Osteoblast (primary cell): ENCODE measurements at regions not wholly inside any gene's neighbourhood (a gene's known extent, or its start where the extent isn't known, plus 50 kb on each side); places are given as distances from the start of the nearest gene placed in this dataset. TPM values are rescaled to one million over a fixed set of nuclear protein-coding genes. Genes with fewer than 3 reads are reported as not detected.
A peak's percentile ranks its signal among the peaks of the same experiment; 100 is the strongest.

ENCODE experiments used
- DNase-seq: peaks from one replicate; pipeline ENCODE4 v3.0.0; 2011; ENCODE audit warnings: low spot score, mixed read lengths; ENCODE audit not compliant: insufficient read length; ENCODE audit errors: missing footprints
- H2AFZ ChIP-seq: 2 replicates; pipeline ENCODE4 v1.6.0; 2011; ENCODE audit warnings: mild to moderate bottlenecking, low read length
- H3K27ac ChIP-seq: 2 replicates; pipeline ENCODE4 v1.5.1; 2011; ENCODE audit warnings: mild to moderate bottlenecking, low read depth, low read length, moderate library complexity
- H3K27me3 ChIP-seq: 2 replicates; pipeline ENCODE4 v1.6.0; 2012; ENCODE audit warnings: mild to moderate bottlenecking, control low read depth, inconsistent platforms, low read length, moderate library complexity; ENCODE audit not compliant: insufficient read depth
- H3K36me3 ChIP-seq: 2 replicates; pipeline ENCODE4 v1.5.1; 2011; ENCODE audit warnings: mild to moderate bottlenecking, low read length, control low read depth, moderate library complexity; ENCODE audit not compliant: insufficient read depth
- H3K4me1 ChIP-seq: 2 replicates; pipeline ENCODE4 v1.5.1; 2011; ENCODE audit warnings: mild to moderate bottlenecking, low read length, control low read depth, moderate library complexity; ENCODE audit not compliant: insufficient read depth
- H3K4me2 ChIP-seq: 2 replicates; pipeline ENCODE4 v1.6.0; 2011; ENCODE audit warnings: mild to moderate bottlenecking, low read length; ENCODE audit not compliant: insufficient read depth
- H3K4me3 ChIP-seq: fragments of 200-600 bp; sonication (generic); 3 replicates; pipeline ENCODE4 v1.5.1; 2012; ENCODE audit warnings: mild to moderate bottlenecking, low read length, inconsistent platforms; ENCODE audit not compliant: insufficient read depth
- H3K79me2 ChIP-seq: 2 replicates; pipeline ENCODE4 v1.6.0; 2012; ENCODE audit warnings: mild to moderate bottlenecking, low read length, control low read depth, inconsistent platforms; ENCODE audit not compliant: insufficient read depth
- H3K9me3 ChIP-seq: 2 replicates; pipeline ENCODE4 v1.5.1; 2011; ENCODE audit warnings: low read depth, low read length, control low read depth
- H4K20me1 ChIP-seq: 2 replicates; pipeline ENCODE4 v1.6.0; 2012; ENCODE audit warnings: mild to moderate bottlenecking, low read length, control low read depth; ENCODE audit not compliant: insufficient read depth
- CTCF ChIP-seq: IDR thresholded peaks from 2 replicates; pipeline ENCODE4 v1.5.1; 2011; ENCODE audit warnings: mild to moderate bottlenecking, low read depth, low read length, moderate library complexity; ENCODE audit errors: extremely low read depth
- small RNA-seq: library from RNA; depleted of rRNA; stranded (forward); fragments of <200 nt; gene quantifications from one replicate; pipeline ENCODE3, GENCODE V24; 2012

- no peak for DNase-seq
- Histone ChIP-seq H3K9me3 (no peaks in the 10 kb centered on the region), H3K4me3 (no peak overlapping the region), H2AFZ (no peak overlapping the region), H3K27ac (no peak overlapping the region), H4K20me1 (no peaks in the 10 kb centered on the region), H3K27me3 (no peaks in the 10 kb centered on the region), H3K36me3 (no peaks in the 10 kb centered on the region), H3K79me2 (no peaks in the 10 kb centered on the region), H3K4me2 (no peak overlapping the region), H3K4me1 (no peaks in the 10 kb centered on the region)
- TF ChIP-seq CTCF: no peak
Measured at GRCh38 chr4:127578967-127579366, 53.8 kb upstream of the INTU start.

DNA sequence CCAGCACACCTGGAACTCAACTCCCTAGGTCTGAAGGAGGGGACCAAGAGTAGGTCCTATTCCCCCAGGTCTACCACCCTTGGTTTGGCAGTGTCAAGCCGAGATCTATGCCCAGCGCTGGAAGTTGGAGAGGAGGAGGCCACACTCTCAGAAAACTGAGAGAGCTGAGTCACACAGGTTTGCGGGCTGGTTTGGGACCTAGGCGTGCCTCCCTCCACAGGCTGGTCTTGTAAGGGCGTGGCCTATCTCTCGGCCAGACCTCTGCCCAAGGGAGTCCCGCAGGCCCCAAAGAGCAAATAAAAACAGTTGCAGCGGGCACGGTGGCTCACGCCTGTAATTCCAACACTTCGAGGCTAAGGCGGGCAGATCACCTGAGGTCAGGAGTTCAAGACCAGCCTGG lies 52.9 kb upstream of the INTU start:
- no peak for TF ChIP-seq CTCF
- H3K79me2 ChIP-seq: no peaks in the 10 kb centered on the region
- H3K27me3 ChIP-seq: no peaks in the 10 kb centered on the region
- no peaks in the 10 kb centered on the region for H3K36me3 ChIP-seq
- H3K27ac ChIP-seq: no peak overlapping the region
- no peak overlapping the region for H3K4me3 ChIP-seq
- H2AFZ ChIP-seq: no peak overlapping the region
- H4K20me1 ChIP-seq: no peaks in the 10 kb centered on the region
- no peak overlapping the region for H3K4me2 ChIP-seq
- no peaks in the 10 kb centered on the region for H3K4me1 ChIP-seq
- DNase-seq: no peak
- H3K9me3 ChIP-seq: no peaks in the 10 kb centered on the region

- H3K36me3 ChIP-seq: no peaks in the 10 kb centered on the region
- DNase-seq: no peak
- H3K4me2 ChIP-seq: no peak overlapping the region
- no peak for TF ChIP-seq CTCF
- H3K4me1 ChIP-seq: no peaks in the 10 kb centered on the region
- no peaks in the 10 kb centered on the region for H3K79me2 ChIP-seq
- no peaks in the 10 kb centered on the region for H3K9me3 ChIP-seq
- no peak overlapping the region for H3K27ac ChIP-seq
- H4K20me1 ChIP-seq: no peaks in the 10 kb centered on the region
- H2AFZ ChIP-seq: no peak overlapping the region
- H3K27me3 ChIP-seq: no peaks in the 10 kb centered on the region
- H3K4me3 ChIP-seq: no peak overlapping the region
Measured at GRCh38 chr4:127580300-127580699, 52.5 kb upstream of the INTU start.

GRCh38 chr4:127580891-127581290 lies 51.9 kb upstream of the INTU start:
- no peak overlapping the region for H3K27ac ChIP-seq
- peak; percentile 34 for DNase-seq
- H2AFZ ChIP-seq: no peak overlapping the region
- no peak overlapping the region for H3K4me2 ChIP-seq
- no peak for TF ChIP-seq CTCF
- H3K79me2 ChIP-seq: no peaks in the 10 kb centered on the region
- no peaks in the 10 kb centered on the region for H4K20me1 ChIP-seq
- H3K4me3 ChIP-seq: no peak overlapping the region
- H3K36me3 ChIP-seq: no peaks in the 10 kb centered on the region
- H3K9me3 ChIP-seq: no peaks in the 10 kb centered on the region
- no peaks in the 10 kb centered on the region for H3K27me3 ChIP-seq
- H3K4me1 ChIP-seq: no peaks in the 10 kb centered on the region

Small RNA genes in the stretch of these regions (small RNA-seq; reads per million reads assigned to genes)
- gene RF00019: not detected
